HG03139 (cell line): ENCODE measurements at regions not wholly inside any gene's neighbourhood (a gene's known extent, or its start where the extent isn't known, plus 50 kb on each side); places are given as distances from the start of the nearest gene placed in this dataset.
A peak's percentile ranks its signal among the peaks of the same experiment; 100 is the strongest.

Experiments
- ATAC-seq: cut with Tn5 transposase; IDR thresholded peaks from one replicate; pipeline ENCODE4 v1.9.1; 2021; ENCODE audit not compliant: unreplicated experiment

- ATAC-seq: no peak
These were observed 52.4 kb downstream of the CBLL2 start for GRCh38 chrX:22325096-22325495.

DNA sequence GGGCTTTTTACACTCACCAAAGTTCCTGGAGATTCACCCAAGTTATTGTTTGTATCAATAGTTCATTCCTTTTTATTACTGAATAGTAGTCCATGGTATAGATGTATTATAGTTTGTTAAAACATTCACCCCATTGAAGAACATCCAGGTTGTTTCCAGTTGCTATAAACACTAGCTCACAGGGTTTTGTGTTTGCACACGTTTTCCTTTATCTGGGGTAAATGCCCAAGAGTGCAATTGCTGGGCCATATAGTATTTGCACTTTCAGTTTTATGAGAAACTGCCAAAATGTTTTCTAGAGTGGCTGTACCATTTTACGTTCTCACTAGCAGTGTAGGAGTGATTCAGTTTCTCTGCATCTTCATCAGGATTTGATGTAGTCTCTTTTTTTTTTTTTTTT is 57.1 kb downstream of the CBLL2 start:
- ATAC-seq: no peak

DNA sequence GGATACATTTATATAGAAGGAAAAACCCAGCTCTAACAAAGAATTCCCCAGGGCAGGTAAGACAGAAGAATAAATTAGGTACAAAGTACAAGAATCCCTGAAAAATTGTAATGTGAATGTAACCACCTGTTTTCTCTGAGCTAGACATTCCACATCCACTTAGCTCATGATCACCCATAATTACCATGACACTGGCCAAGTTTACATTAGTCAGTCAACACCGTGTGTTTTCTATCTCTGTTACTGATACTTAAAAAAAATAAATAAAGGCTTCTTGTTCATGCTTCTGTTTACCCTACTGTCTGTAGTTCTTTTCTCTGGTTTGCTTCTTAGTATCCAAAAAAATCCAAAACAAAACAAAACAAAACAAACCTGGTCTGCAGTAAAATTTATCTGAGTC is 66.0 kb downstream of the CBLL2 start:
- no peak for ATAC-seq

DNA sequence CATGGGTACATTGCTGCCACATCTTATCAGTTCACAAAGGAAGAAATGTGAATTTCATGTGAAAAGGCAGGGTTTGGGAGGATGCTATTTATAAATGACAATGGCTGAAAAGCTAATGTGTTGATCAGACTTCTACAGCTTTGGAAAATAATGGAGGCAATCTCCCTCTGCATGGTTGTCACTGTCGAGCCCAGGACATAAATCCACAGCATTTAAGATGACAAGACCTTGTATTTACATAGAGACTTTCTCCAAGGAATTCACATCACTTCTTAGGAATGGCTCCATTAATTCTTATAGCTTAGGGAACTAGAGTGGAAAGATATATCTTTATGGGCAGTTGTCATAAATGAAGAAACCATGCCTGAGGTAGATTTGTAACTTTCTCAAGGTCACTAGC is 66.7 kb downstream of the CBLL2 start:
- no peak for ATAC-seq

DNA sequence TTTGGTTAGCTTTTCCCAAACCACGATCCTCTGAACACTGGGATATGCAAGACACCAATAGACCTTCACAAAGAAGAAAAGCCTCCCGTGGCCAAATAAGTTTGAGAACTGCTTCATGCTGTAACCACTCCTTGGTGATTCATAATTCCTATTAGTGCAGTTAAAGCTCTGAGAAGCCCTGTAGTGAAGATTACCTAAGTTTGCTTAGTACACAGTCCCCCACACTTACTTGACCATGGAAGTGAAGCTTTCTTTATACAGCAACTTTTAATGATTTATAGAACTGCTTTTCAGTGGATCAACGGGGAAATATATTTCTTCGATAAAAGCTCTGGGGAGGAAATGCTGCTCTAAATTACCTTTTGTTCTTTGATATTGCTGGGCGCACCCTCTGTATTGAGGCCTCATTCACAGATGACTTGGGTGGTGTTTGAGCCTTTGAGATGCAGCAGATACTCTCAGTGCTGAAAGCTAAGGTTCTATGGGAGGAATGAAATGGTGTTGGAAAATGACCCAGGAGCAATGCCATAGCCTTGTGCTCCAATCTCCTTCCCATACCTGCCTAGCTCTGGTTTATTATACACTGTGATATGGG is 67.4 kb downstream of the CBLL2 start:
- ATAC-seq: no peak

- ATAC-seq: no peak
These were observed 70.5 kb downstream of the CBLL2 start for GRCh38 chrX:22343192-22343591.

DNA sequence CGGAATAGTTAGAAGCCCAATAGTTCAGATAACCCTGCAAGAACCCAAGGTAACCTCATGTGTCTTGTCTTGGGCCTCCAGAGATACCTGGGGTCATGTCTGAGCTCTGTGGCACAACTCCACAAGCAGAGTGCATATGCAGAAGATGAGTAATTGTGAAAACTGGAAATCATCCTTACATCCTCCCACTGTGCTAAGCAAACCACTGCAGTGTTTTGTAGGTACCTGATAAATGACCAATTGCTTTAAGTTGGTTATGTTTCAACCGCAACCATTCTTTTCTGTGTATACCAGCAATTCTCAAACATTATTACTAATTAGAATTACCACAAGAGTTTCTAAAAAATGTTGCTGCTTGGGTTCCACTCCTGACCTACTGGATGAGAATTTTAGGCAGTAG is 73.2 kb downstream of the CBLL2 start:
- ATAC-seq: peak; percentile 67

DNA sequence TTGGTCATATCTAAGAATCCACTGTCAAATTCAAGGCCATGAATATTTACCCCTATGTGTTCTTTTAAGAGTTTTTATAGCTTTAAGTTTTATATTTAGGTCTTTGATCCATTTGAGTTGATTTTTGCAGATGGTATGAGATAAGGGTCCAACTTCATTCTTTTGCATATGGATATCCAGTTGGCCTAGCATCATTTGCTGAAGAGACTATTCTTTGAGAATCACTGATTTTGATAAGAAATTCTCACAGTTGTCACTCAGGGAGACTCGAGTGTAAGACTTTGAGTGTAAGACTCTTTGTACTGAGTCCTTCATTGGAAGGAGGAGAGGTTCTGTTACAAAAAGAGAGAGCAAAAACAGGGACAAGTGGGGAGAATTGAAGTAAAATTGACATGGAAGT is 74.8 kb downstream of the CBLL2 start:
- ATAC-seq: no peak

DNA sequence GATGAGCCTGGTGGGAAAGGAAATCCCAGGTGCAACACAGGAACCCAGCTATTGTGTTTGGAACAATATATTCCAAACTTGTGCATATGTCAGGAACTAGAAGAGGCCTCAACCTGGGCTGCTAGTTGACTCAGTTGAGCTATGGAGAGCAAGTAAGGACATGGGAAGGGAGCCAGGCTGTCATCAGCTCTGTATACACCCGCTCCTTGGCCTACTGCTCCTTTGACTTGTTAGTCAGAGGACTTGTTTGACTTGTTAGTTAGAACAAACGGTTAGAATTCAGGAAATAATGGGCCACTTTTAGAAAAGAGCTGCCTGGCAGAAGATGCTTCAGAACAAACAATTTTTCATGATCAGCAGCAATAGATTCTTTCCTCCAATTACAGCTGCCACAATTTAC is 76.4 kb downstream of the CBLL2 start:
- ATAC-seq: no peak

GRCh38 chrX:22351076-22351475 is 78.4 kb downstream of the CBLL2 start:
- no peak for ATAC-seq

GRCh38 chrX:22351966-22352365 is 79.3 kb downstream of the CBLL2 start:
- ATAC-seq: no peak

GRCh38 chrX:22357621-22358020 is 84.9 kb downstream of the CBLL2 start:
- no peak for ATAC-seq

- ATAC-seq: no peak
These were observed 87.4 kb downstream of the CBLL2 start for GRCh38 chrX:22360129-22360528.

DNA sequence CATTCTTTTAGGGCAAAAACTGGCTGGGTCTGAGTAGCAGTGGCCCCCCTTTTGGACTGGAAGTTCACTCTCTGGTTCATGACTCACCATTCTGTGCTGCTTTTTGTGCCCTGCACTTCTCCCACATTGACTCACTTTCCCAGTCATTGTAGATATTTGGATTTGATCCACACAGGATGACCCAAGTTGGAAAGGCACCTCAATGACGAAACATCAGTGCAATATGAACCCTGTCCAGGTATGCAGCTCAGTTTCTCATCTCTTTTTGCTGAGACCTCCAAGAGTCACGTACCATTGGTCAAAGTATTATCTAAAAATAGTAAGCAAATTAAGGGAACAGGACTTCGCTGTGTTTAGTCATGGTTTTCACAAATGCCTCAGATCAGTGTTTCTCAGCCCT is 92.7 kb downstream of the CBLL2 start:
- ATAC-seq: no peak

- ATAC-seq: no peak
These were observed 93.5 kb downstream of the CBLL2 start for GRCh38 chrX:22366166-22366702.

- no peak for ATAC-seq
These were observed 94.2 kb downstream of the CBLL2 start for GRCh38 chrX:22366906-22367305.

DNA sequence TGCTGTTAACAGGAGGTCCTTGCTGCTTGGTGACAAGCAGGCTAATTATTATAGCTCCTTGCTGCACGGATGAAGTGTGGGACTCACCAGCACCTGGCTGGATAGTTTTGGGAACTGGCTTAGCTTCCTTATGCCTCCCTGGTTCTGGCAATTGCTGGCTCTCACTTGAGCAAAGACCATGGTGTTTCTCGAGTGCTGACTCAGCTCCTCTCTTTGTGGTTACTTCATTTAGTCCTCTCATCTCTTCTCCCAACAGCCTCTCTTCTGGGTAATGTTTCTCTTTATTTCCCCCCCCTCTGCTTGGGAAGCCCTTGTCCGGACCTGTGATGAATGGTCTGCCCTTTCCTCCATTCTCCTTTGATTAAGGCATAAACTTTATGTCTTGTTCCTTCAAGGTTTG is 100.4 kb downstream of the CBLL2 start:
- ATAC-seq: no peak

DNA sequence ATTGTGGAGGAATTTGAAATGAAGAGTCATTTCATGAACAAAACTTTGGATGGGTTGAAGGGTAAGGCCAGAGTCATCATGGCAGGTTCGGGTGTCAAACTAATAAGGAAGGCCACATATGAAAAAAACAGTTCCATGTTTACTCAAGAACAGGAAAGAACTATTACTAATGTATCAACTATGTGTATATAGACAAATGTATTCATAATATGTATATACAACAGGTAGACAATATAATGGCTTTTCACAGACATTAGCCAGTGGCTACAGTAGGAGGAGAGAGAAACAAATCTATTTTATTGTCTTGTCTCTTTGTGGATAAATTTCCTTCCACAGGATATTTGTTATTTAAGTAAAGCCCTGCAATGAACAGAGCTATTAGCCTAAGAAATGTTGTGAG is 101.1 kb downstream of the CBLL2 start:
- no peak for ATAC-seq

- ATAC-seq: no peak
These were observed 103.7 kb downstream of the CBLL2 start for GRCh38 chrX:22376369-22376768.

DNA sequence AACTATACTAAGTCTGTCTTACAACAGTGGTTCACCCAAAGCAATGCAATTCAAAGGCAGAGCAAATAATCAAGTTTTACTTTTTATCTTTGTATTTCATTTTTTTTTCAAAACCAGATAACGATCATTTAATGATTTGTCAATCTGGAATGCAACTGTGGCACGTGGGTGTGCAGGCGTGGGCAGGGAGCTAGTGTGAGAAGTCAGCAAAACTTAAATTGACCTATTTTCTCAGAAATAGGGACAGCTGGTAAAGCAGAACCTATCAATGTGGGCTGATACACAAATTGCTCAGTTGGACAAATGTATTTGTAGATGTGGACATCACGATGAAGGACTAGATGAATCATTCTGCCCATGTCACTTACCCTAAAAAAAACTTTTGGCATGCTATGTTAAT is 105.6 kb downstream of the CBLL2 start:
- ATAC-seq: no peak

DNA sequence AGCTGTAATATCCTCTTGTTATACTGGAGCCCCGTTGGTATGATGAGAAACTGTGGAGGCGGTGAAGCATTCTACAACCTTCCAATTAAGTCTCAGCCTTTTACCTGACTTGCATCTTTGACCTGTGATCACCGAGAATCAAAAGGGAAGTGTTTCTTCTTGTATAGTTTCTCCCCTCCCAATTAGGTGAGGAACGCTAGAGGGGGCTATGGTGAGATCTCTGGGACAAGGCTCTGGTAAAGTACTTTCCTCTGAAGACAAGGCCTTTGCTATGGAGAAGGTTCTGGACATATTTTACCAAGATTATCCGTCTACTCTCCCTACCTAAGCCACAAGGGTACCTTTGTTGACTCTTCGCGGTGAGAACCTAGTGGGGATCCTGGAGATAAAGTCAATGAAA is 111.3 kb downstream of the CBLL2 start:
- ATAC-seq: no peak

DNA sequence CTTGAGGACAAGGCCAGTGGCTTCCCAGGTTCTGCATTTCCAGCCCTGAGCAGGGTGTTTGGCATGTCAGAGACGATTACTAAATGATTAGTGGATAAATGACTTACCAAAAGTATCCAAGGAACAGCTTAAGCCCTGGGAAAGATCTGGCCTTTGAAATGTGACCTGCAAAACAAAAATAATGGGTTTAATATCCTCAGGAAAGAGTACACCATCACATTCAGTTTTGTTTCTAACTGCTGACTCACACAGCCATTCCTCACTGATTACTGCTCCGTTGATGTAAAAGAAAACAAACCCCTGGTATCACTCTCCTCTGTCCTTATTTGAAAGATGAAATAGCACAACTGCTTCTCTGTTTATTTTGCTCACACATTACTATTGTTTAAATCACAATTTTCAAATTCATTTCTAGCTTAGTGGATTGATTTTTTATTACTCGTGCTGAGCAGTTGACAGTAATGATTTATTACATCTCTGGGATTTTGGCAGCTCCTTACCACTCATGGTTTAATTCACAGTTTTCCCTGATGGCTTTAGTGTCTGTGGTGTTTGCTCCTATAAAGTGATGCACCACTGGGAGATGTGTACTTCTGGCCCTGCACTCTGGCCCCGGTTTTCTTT is 117.0 kb downstream of the CBLL2 start:
- ATAC-seq: no peak
